Adipocyte (in vitro differentiated cells): ENCODE measurements at regions not wholly inside any gene's neighbourhood (a gene's known extent, or its start where the extent isn't known, plus 50 kb on each side); places are given as distances from the start of the nearest gene placed in this dataset.
A peak's percentile ranks its signal among the peaks of the same experiment; 100 is the strongest.

Source experiments
- DNase-seq: peaks from one replicate; pipeline ENCODE4 v3.0.0-alpha.2; 2015; ENCODE audit warnings: low read depth
- H3K27me3 ChIP-seq: replicated peaks from 2 replicates; pipeline ENCODE4 v1.7.0; 2013; ENCODE audit warnings: mild to moderate bottlenecking, low read length, moderate library complexity; ENCODE audit not compliant: control insufficient read depth, insufficient read depth
- H3K36me3 ChIP-seq: 2 replicates; pipeline ENCODE4 v1.7.0; 2013; ENCODE audit warnings: low read length, mild to moderate bottlenecking, moderate library complexity; ENCODE audit not compliant: control insufficient read depth, insufficient read depth, severe bottlenecking
- H3K4me1 ChIP-seq: 2 replicates; pipeline ENCODE4 v1.7.0; 2013; ENCODE audit warnings: mild to moderate bottlenecking, low read length, moderate library complexity; ENCODE audit not compliant: control insufficient read depth, insufficient read depth
- H3K4me3 ChIP-seq: 2 replicates; pipeline ENCODE4 v1.7.0; 2013; ENCODE audit warnings: mild to moderate bottlenecking, low read length, moderate library complexity
- H3K9ac ChIP-seq: 2 replicates; pipeline ENCODE4 v1.7.0; 2013; ENCODE audit warnings: mild to moderate bottlenecking, low read length, moderate library complexity
- H3K9me3 ChIP-seq: 2 replicates; pipeline ENCODE4 v1.7.0; 2013; ENCODE audit warnings: mild to moderate bottlenecking, low read length, moderate library complexity; ENCODE audit not compliant: control insufficient read depth

GRCh38 chr12:86827409-86827808 lies 571.2 kb upstream of the MGAT4C start:
- DNase-seq = no peak
- H3K36me3 ChIP-seq = no peaks in the 10 kb centered on the region

GRCh38 chr12:86826051-86826450 lies 569.9 kb upstream of the MGAT4C start:
- no peaks in the 10 kb centered on the region for H3K9me3 ChIP-seq
- H3K27me3 ChIP-seq = no peaks in the 10 kb centered on the region
- H3K9ac ChIP-seq = no peak overlapping the region
- H3K4me3 ChIP-seq = no peak overlapping the region
- H3K36me3 ChIP-seq = no peaks in the 10 kb centered on the region
- H3K4me1 ChIP-seq = no peaks in the 10 kb centered on the region
- DNase-seq = no peak

More at GRCh38 chr12:86827409-86827808, 571.2 kb upstream of the MGAT4C start:
- Histone ChIP-seq H3K4me1 (no peaks in the 10 kb centered on the region), H3K9ac (no peak overlapping the region), H3K27me3 (no peaks in the 10 kb centered on the region), H3K9me3 (no peaks in the 10 kb centered on the region), H3K4me3 (no peak overlapping the region)

- H3K9ac ChIP-seq = no peak overlapping the region
- DNase-seq = no peak
- no peaks in the 10 kb centered on the region for H3K27me3 ChIP-seq
- no peaks in the 10 kb centered on the region for H3K9me3 ChIP-seq
- no peak overlapping the region for H3K4me3 ChIP-seq
- H3K4me1 ChIP-seq = no peaks in the 10 kb centered on the region
- H3K36me3 ChIP-seq = no peaks in the 10 kb centered on the region
Observed at GRCh38 chr12:86801439-86801838, 545.2 kb upstream of the MGAT4C start.

GRCh38 chr12:86799616-86800015 lies 543.4 kb upstream of the MGAT4C start:
- no peak for DNase-seq

GRCh38 chr12:86796550-86796949 lies 540.4 kb upstream of the MGAT4C start:
- Histone ChIP-seq H3K4me3 (no peak overlapping the region), H3K9me3 (no peaks in the 10 kb centered on the region), H3K4me1 (no peaks in the 10 kb centered on the region), H3K9ac (no peak overlapping the region), H3K27me3 (no peaks in the 10 kb centered on the region), H3K36me3 (no peaks in the 10 kb centered on the region)
- DNase-seq = no peak

More at GRCh38 chr12:86799616-86800015, 543.4 kb upstream of the MGAT4C start:
- no peaks in the 10 kb centered on the region for H3K9me3 ChIP-seq
- no peaks in the 10 kb centered on the region for H3K36me3 ChIP-seq
- H3K27me3 ChIP-seq = no peaks in the 10 kb centered on the region
- H3K4me3 ChIP-seq = no peak overlapping the region
- no peaks in the 10 kb centered on the region for H3K4me1 ChIP-seq
- no peak overlapping the region for H3K9ac ChIP-seq

- DNase-seq = peak; percentile 28
- no peaks in the 10 kb centered on the region for H3K27me3 ChIP-seq
- no peaks in the 10 kb centered on the region for H3K9me3 ChIP-seq
- H3K4me1 ChIP-seq = peaks cover 3% of the 10 kb centered on the region
- no peak overlapping the region for H3K4me3 ChIP-seq
- no peak overlapping the region for H3K9ac ChIP-seq
- H3K36me3 ChIP-seq = no peaks in the 10 kb centered on the region
Observed at GRCh38 chr12:86788661-86789060, 532.5 kb upstream of the MGAT4C start.

- Histone ChIP-seq H3K4me3 (no peak overlapping the region), H3K36me3 (no peaks in the 10 kb centered on the region)
- no peak for DNase-seq
Observed at GRCh38 chr12:86787419-86787818, 531.2 kb upstream of the MGAT4C start.

GRCh38 chr12:86777325-86777724 lies 521.1 kb upstream of the MGAT4C start:
- Histone ChIP-seq H3K27me3 (no peaks in the 10 kb centered on the region), H3K9ac (no peak overlapping the region), H3K4me1 (peaks cover 14% of the 10 kb centered on the region), H3K36me3 (no peaks in the 10 kb centered on the region), H3K4me3 (no peak overlapping the region), H3K9me3 (no peaks in the 10 kb centered on the region)
- no peak for DNase-seq

More at GRCh38 chr12:86787419-86787818, 531.2 kb upstream of the MGAT4C start:
- peaks cover 3% of the 10 kb centered on the region for H3K4me1 ChIP-seq
- no peaks in the 10 kb centered on the region for H3K27me3 ChIP-seq
- H3K9me3 ChIP-seq = no peaks in the 10 kb centered on the region
- no peak overlapping the region for H3K9ac ChIP-seq

- H3K27me3 ChIP-seq = no peaks in the 10 kb centered on the region
Observed at GRCh38 chr12:86774841-86775388, 518.7 kb upstream of the MGAT4C start.

GRCh38 chr12:86772696-86773095 lies 516.5 kb upstream of the MGAT4C start:
- H3K4me1 ChIP-seq = peaks cover 9% of the 10 kb centered on the region
- no peak overlapping the region for H3K9ac ChIP-seq
- no peaks in the 10 kb centered on the region for H3K27me3 ChIP-seq
- H3K9me3 ChIP-seq = no peaks in the 10 kb centered on the region
- DNase-seq = no peak
- H3K4me3 ChIP-seq = no peak overlapping the region
- H3K36me3 ChIP-seq = no peaks in the 10 kb centered on the region

More at GRCh38 chr12:86774841-86775388, 518.7 kb upstream of the MGAT4C start:
- no peaks in the 10 kb centered on the region for H3K9me3 ChIP-seq
- H3K9ac ChIP-seq = no peak overlapping the region
- H3K4me3 ChIP-seq = no peak overlapping the region
- peaks cover 14% of the 10 kb centered on the region for H3K4me1 ChIP-seq
- H3K36me3 ChIP-seq = no peaks in the 10 kb centered on the region
- peak; percentile 49 for DNase-seq

- H3K4me3 ChIP-seq = no peak overlapping the region
- H3K36me3 ChIP-seq = no peaks in the 10 kb centered on the region
- H3K27me3 ChIP-seq = no peaks in the 10 kb centered on the region
- no peak overlapping the region for H3K9ac ChIP-seq
- no peak for DNase-seq
- H3K9me3 ChIP-seq = no peaks in the 10 kb centered on the region
- H3K4me1 ChIP-seq = peaks cover 3% of the 10 kb centered on the region
Observed at GRCh38 chr12:86770871-86771270, 514.7 kb upstream of the MGAT4C start.

GRCh38 chr12:86748894-86749293 lies 492.7 kb upstream of the MGAT4C start:
- Histone ChIP-seq H3K4me1 (no peaks in the 10 kb centered on the region), H3K36me3 (no peaks in the 10 kb centered on the region), H3K4me3 (no peak overlapping the region), H3K9ac (no peak overlapping the region), H3K27me3 (no peaks in the 10 kb centered on the region), H3K9me3 (no peaks in the 10 kb centered on the region)
- DNase-seq = peak; percentile 12
